C1 segment of cervical spinal cord (tissue), 14 donors: ENCODE measurements at regions not wholly inside any gene's neighbourhood (a gene's known extent, or its start where the extent isn't known, plus 50 kb on each side); places are given as distances from the start of the nearest gene placed in this dataset.
A peak's percentile ranks its signal among the peaks of the same experiment; 100 is the strongest.

ENCODE experiments used
- DNase-seq, 14 donors: peaks; one replicate each; lab custom pipeline; 2025; lab: John Stamatoyannopoulos, UW

DNA sequence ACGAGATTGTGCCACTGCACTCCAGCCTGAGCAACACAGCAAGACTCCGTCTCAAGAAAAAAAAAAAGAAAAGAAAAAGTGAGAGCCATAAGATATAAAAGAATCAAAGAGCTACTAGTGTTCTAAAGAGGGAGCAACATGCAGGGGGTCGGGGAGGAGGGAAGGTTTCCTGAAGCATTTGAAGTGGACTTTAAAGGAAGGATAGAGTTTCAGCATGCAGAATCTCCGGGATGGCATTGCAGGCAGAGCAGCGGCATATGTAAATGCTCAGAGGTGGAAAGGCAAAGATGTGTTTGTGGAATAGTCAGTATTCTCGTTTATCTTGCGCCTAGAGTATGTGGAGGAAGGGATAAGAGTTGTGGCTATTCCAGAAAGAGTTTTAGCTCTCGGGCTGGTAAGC is 447.6 kb upstream of the NFE2L3 start:
- no peak for DNase-seq

DNA sequence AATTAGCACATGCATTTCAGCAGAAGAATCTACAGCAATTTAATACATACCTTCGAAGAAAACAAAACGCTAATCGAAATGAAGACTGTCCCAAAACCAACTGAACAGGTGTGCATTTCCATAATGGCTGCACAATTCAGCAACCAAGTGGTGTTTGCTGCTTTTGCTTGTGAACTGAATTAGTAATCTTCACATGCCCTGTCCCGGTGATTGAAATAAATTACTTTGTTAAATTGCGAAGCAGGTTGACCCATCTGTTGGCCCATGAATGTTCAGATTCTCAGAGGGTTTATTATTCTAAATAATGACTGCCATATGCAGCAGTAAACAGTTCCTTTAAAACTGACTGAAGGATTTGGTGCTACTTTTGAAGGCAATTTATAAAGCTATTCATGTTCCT is 445.2 kb upstream of the NFE2L3 start:
- no peak for DNase-seq

DNA sequence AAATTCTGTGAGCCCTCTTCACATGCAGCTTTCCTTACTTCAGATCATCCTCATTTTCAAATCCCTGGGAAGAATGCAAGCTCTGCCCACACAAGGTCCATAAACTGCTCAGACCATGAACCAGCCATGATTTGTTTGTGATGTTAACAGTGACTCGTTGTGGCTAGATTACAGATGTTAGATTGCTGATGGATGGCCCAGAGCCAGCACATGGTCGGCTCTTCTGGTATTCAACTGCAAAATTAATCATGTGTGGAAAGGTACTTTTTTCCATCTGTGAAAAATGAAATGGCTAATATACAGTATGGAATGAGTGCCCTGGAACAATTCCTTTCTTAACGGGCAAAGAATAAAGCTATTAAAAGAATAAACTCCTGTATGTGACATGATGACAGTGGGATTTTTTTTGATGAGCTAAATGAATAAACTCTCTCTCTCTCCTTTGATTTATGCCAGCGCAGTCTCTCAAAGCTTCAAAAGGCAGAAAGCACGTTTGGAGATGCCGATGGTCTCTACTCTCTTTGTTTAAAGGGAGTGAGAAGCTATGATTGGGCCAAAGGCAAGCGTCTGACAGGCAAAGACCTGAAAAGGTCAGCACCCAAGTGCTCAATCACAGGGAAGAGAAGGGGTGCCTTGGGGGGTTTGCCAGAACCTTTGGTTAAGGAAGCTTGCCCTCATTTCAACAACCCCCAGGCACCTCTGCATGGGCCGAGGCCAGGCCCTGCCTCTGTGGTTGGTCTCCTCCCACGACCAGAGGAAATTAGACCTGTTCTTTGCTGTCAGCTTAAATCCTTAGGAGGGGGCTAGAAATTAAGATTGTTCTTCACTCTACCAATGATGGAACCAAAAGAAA is 444.0 kb upstream of the NFE2L3 start:
- no peak for DNase-seq

DNA sequence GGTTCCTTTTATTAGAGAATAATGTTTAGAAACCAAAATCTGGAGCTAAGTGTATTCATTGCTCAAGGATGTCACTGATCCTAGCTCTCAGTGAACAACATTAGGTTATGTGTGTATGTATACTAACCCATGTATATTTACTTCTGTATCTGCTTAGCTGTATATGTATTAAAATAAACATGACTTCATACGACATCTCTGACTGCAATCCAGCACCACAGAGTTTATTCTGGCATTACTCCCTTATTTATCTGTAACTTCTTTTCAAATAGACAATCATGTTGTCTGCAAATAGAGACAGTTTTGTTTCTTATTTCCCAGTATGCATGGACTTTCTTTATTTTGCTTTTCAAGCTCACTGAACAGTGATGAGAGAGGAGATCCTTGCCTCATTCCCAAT is 441.0 kb upstream of the NFE2L3 start:
- no peak for DNase-seq

DNA sequence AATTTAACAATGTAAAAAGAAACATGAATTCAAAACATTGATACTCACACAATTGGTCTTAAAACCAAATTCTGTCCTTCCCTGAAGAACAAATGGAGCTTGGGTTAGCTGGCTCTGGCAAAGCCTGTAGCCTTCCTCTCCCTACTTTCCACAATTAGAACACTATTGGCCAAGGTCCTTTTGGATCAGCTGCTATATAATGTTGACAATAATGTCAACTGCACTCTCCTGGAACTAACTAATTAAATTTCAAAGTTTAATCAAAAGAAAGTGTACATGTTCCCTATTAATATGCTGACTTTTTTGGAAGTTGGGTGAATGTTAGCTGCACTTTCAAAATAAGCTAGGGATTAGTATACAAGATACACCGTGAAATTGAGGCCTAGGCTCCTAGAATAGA is 440.1 kb upstream of the NFE2L3 start:
- DNase-seq = no peak

DNA sequence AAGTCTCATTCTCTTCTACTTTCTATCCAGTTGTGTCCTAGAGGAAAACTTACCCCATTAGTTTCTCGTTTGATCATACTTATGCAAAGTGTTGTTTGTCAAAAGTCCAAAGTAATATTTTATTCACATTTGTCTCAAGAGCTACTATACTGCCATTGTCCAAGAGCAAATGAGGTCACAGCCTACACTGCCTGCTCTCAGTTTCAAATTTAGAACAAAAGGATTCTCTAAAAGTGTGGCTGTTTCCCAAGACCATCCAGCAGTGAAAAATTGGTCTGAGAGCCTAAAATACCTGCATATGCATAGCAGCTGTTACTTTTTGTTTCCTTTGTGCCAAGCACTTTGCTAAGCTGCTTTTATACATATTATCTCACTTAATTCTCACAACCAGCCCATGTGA is 439.5 kb upstream of the NFE2L3 start:
- DNase-seq = peak in 1 of 14 donors; percentile 43

DNA sequence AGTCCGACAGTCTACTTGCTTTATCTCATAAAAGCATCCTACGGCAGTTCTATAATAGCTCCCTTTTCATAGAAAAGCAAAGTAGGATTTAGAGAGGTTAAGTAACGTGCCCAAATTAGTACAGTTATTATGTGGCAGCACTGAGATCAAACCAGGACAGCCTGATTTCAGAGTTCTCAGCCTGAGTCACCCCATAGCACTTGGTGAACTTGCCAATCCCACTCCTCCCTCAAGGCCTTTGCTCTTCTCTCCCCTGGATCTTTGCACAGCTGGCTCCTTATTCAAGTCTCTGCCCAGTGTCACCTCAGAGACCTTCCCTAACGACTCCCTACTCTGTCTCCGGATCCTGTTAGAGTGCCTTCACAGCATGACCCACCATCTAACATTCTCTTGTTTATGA is 438.0 kb upstream of the NFE2L3 start:
- DNase-seq = no peak

DNA sequence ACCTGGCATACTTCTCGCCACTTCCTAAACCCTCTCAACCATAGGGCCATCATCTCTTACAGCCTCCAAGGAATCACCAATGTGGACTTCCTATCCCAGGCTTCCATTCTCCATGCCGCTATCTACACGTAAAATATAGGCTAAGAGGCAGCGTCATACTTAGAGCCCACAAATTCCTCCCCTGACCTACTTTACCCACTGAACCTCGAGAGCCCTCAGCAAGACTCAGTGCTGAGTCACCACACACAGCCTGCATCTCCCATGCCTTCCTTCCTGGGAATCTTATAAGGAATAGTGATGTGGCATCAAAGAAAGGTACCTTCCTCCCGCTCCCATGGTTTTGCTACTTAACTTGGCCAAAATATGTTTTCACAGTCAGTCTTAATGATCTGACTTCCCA is 435.6 kb upstream of the NFE2L3 start:
- DNase-seq = no peak

DNA sequence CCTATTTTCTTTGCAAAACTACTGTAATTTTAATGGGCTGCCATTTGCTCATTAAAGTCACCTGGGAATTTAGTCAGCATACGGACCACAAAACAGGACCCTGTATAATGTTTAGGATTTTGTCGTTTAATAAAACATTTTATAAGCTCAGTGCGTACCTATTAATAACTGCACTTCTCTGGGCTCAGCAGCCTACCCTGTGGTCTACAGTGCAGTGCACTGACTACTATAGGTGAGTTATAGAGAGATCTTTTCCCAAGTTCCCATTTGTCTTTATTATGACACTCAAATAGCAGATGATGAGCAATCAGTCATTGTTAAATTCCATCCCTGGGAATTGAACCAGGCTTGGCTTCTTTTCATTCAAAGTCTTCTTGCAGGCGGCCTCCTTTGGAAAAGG is 433.4 kb upstream of the NFE2L3 start:
- DNase-seq = no peak

DNA sequence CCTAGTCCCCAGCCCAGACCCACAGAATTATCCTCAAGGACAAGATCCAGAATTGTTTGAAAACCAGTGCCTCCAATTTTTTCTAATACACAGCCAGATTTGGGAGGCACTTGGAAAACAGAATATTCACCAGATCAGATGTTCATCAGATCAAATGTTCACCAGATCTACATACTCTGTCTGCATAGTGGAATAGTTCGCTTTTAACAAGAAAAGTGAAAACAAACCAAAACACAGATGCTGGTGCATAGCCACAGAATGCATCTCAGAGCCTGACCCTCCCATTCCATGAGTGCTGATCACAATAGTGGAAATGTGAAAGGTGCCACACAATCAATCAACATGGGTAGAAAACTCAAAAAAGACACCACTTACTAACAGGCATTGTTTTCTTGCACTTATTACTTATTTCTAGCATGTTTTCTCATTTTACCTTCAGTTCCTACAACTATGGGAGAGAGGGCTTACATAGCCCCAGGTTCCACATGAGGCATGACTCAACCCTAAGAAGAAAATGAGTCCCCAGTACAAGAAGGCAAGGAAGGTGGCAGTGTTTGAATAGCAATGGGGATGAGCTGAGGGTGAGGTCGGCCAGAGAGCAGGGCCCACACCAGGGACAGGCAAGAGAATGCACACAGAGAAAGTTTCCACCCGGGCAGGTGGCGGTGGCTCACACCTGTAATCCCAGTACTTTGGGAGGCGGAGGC is 432.7 kb upstream of the NFE2L3 start:
- no peak for DNase-seq

DNA sequence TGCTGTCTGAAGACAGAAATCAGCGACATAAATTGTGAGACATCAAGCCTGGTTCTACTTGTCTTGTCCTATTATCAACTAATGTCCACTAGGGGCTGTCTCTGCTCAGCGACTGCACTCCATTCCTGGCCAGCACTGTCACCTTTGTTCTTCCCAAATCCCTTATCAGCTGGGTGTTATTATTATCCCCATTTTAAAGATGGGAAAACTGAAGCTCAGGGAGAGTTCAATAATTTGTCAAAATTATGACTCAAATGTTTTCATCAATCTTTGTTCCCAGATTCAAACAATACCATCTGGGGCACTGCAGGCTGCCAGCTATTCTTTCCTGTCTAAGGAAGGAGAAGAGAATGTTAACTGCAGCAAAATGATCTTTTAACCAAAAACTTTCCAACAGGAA is 431.6 kb upstream of the NFE2L3 start:
- DNase-seq = no peak

DNA sequence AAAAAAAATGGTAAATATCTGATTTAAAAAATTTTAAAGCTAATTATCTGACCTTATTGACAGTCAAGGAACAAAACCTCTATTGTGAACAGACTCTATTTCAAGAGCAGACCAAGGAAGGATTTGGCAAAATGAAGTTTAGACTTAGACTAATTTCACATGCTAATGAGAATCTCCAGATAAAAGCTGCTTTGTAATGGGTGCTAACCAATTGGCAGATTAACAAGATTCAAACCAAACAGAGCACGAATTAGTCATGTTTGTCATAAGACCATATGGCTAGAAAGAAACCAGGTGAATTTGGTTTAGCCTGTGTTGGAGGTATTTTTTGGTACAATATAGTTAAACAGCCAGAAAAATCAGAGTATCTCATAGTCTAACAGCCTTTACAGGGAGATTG is 429.1 kb upstream of the NFE2L3 start:
- DNase-seq = peak in 1 of 14 donors; percentile 66

DNA sequence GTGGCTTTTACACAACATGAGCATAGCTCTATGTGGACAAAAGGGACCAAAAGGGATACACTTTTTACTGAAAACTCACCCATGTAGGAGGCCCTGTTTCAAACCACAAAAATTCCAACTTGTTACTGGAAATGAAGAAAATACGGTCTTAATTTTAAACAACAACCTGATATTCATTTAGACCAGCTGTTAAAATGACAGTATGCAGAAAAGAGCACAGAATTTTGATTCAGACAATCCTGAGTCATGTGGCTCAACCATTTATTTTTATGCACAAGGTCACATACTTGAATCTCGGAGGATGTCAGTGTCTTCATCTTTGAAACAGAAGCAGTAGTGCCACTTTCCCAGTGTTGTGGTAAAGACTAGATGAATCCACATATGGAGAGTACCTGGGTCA is 426.5 kb upstream of the NFE2L3 start:
- no peak for DNase-seq

DNA sequence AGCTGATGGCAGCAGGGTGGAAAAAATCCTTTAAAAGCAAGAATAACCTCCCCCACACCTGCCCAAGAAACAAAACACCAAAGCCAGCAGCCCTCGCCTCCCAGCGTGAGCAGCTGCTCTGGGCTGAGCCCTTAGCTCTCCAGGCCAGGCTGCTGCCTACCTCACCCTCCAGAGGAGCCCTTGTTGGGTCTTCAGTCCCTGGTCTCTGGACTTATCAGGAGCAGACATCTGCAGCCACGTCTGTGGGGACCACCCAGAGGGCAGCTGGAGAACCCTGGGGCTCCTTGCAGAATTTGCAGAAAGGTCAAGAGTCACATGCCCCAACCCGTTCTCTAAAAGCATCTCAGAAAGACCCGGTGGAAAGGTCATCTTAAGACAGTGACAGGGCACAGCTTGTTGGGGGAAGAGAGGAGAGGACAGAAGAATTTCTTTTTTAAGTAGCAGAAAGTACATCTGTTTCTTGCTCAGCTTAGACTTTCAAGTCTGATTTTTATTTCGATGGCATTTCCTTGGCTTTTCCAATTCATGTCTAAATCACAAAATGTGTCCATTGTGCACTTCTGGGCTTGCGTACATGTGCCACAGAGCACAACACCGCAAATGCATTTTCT is 425.7 kb upstream of the NFE2L3 start:
- DNase-seq = no peak

DNA sequence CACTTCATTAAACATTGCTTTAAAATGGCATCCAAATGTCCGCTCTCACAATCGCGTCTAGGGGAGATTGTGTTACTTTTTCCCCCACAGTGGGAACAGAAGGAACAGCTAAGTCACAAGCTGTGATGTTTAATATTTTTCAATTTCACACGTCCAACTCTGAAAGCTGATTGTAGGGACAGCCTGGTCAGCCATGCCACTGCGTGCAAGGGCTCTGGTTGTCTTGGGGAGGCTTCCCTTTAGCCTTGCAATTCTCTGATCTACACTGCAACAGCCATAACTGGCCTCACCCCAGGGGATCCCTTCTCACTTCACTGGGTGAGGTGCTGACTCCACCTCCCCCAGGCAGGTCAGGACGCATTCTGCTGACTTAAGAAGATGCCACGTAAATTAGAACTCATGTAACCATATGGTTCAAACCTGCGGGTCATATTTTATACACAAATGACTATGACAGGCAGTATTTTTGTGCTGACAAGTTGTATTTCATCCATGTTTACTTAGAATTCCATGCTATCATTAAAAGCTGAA is 425.2 kb upstream of the NFE2L3 start:
- peak in 1 of 14 donors; percentile 11 for DNase-seq

DNA sequence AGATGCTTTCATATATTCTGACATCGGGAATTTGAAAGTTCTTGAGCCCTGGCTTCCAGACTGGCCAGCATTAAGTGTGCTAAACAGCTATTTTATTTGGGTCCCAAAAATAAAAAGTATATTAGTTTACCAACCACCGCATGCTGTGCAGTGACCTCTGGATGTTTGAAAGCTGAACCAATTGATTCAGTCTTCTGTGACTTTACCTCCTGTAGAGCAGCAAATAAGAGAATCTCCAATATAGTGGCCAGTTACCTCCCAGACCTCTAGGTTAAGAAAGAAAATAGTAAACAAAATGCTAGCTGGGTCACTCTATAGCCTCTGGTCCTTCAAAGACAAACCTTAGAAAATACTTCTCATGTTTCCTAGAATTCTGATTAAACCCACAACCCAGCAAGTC is 424.6 kb upstream of the NFE2L3 start:
- DNase-seq = no peak

DNA sequence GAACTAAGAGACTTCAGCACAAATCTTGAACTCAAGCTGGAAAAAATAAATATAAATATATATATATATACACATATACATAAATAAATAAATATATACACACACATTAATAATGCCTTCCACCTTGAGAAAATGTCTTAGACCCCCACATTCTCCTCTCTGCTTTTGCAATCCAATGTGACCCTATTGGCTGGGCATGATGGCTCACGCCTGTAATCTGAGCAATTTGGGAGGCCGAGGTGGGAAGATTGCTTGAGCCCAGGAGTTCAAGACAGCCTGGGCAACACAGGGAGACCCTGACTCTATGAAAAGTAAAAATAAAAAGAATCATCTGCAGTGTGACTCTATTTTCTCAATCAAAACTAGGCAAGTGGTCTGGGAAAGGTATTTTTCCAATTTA is 424.1 kb upstream of the NFE2L3 start:
- DNase-seq = no peak

DNA sequence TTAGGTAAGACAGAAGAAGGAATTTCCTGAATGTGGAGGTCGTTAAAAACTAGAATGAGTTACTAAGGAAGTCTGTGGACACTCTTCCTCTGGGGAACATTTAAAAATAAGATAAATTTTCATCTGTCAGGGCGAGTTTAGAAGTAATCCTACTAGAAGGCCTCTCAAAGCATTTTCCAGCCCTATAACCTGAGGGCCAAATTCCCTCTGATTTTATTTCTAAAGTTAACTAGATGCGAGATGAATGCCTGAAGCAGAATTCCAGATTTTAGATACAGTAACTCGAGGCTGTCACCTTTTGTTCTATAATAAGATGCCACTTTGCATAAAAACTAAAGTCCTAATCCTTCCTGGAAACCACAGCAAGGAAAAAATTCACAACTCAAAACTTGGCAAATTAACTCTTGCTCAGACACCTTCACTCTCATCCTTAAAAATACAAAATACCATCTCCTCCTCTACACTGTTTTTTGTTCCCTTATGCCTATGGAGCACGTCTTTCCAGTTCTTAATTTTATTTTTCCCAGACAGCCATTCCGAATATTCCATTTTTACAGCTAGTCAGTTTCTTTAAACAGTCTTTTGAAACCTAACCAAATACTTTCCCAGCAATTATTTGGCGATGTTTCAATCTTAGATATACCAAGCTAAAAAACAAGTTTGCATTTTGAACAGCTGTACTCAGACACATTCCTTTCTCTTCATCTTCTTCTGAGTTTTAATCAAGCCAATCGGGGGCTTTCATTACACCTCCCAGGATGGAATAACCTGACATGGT is 420.7 kb upstream of the NFE2L3 start:
- DNase-seq = no peak

DNA sequence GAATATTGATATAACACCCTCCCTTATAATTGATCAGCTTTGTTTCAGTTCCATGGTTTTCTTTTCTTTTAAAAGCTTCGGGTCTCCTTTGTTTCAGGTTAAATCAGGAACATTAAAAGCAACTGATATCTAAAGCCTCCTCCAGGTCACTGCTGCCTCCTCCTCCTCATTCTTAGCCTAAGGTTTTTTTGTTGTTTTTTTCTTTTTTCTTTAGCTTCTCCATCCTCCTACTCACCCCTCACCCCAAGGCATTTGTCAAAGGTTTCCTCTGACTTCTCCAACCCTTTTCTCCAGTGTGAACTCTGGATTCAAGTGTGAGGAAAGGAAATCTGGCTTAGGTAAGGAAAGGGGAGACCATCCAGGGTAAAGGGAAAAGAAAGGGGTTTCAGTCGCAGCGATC is 420.2 kb upstream of the NFE2L3 start:
- DNase-seq = no peak

DNA sequence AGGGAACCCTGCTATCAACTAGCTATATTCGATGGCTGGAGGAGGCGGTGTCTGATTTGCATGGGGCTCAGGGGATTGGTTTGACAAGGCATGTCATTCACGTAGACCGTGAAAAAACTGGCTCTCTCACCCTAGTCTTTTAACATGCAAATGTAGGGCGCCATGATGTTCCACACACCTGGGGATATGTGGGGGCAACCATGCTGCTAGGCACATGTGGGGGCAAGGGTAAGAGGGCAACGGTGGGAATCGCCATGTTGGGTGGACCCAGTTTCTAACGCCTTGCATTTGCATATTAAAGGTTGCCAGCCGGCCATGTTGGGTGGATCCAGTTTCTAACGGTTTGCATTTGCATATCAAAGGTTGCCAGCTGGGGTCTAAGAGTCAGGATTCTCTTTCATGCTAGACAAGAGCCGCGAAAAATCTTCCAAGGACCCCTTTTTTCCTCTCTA is 419.2 kb upstream of the NFE2L3 start:
- DNase-seq = no peak

DNA sequence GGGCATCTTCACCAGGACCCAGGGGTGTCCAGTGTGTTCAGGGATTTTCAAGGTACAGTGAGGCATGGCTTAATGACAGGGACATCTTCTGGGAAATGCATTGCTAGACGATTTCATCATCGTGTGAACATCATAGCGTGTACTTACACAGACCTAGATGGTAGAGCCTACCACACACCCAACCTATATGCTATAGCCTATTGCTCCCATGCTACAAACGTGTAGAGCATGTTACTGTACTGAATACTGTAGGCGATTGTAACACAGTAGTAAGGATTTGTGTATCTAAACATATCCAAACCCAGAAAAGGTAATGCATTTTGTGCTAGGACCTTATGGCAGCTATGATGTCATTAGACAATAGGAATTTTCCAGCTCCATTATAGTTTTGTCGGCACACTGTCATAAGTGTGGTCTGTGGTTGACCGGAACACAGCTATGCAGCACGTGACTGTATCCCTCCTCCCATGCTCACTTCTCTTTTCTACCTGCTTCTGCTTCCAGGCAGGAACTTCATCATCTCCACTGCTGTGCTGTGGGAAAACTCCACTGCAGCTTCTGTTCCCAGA is 416.2 kb upstream of the NFE2L3 start:
- DNase-seq = no peak
